Omental fat pad (tissue), 3 donors: ENCODE measurements at regions not wholly inside any gene's neighbourhood (a gene's known extent, or its start where the extent isn't known, plus 50 kb on each side); places are given as distances from the start of the nearest gene placed in this dataset.

Source experiments
- ATAC-seq: fragments of 150-250 bp; one replicate; pipeline ENCODE4 v1.9.1; 2016; ENCODE audit warnings: mild to moderate bottlenecking, moderate library complexity; ENCODE audit not compliant: low FRiP score
- DNase-seq: peaks from one replicate; pipeline ENCODE4 v3.0.0-alpha.2; 2019; ENCODE audit warnings: low spot score
- CTCF ChIP-seq, 3 donors: fragments of 450-650 bp; IDR thresholded peaks; one replicate each; pipeline ENCODE4 v1.5.1; 2016 to 2017; ENCODE audit warnings: antibody characterized with exemption in 3 of 3, mild to moderate bottlenecking in 3 of 3, moderate library complexity in 2 of 3

GRCh38 chr4:60500810-60501209 lies 699.3 kb upstream of the ADGRL3 start:
- no peak for TF ChIP-seq CTCF (IDR thresholded peaks at IDR 0.05)
- ATAC-seq (no peak), DNase-seq (no peak)

DNA sequence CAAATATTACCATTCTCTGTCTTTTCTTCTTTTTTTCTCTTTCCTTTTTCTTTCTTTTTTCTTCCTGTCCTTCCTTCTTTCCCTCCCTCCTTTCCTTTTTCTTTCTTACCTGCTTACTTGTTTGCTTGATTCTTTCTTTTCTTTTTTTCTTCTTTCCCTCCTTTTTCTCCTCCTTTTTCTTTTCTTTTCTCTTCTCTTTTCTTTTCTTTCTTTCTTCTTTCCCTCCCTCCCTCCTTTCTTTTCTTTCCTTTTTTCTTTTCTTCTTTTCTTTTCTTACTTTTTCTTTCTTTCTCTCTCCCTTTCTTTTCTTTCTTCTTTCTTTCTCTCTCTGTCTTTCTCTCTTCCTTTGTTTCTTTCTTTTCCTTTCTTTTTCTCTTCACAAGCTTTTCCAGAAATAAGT lies 697.4 kb upstream of the ADGRL3 start:
- no peak for TF ChIP-seq CTCF (IDR thresholded peaks at IDR 0.05)
- DNase-seq (no peak), ATAC-seq (no peak)

DNA sequence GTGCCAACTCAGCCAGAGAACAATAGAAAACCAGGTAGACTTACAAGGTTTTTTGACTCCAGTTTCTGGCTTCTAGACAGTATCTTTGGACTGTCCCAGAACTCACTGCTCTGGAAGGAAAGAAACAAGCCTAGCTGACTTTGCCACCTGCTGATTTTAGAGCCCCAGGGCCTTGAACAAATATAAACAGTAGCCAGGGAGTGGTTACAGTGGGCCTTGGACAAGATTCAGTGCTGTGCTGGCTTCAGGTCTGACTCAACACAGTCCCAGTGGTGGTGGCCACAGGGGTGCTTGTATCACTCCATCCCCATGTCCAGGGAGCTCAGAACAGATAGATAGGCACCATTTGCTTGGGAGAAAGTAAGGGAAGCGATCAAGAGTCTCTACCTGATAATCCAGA lies 694.1 kb upstream of the ADGRL3 start:
- TF ChIP-seq CTCF (IDR thresholded peaks at IDR 0.05) = no peak
- no peak for DNase-seq

DNA sequence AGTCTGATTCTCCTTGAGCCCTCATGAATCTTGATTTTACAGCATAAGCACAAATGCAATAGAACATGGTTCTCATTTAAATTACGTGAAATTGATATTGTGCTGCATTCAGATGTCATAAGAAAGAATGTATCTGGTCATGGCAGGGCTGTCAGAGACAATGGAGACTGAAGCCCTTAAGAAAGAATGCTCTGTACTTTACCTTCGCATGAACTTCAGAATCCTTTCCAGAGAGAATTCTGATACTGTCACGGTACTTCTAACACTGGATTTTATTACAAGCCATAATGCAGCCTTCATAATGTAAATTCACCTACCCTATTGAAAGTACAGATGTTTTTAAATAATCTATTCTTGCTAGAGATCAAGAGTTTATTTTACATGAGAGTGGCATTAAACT lies 677.9 kb upstream of the ADGRL3 start:
- no peak for TF ChIP-seq CTCF (IDR thresholded peaks at IDR 0.05)
- no peak for DNase-seq
- no peak for ATAC-seq

More for the DNA sequence above, 694.1 kb upstream of the ADGRL3 start:
- ATAC-seq = no peak

GRCh38 chr4:60531776-60532379 lies 668.2 kb upstream of the ADGRL3 start:
- ATAC-seq (no peak), DNase-seq (no peak)
- no peak for TF ChIP-seq CTCF (IDR thresholded peaks at IDR 0.05)

GRCh38 chr4:60544981-60545380 lies 655.1 kb upstream of the ADGRL3 start:
- no peak for DNase-seq
- no peak for ATAC-seq
- TF ChIP-seq CTCF (IDR thresholded peaks at IDR 0.05) = no peak

- ATAC-seq (no peak), DNase-seq (no peak)
- no peak for TF ChIP-seq CTCF (IDR thresholded peaks at IDR 0.05)
These were observed 637.8 kb upstream of the ADGRL3 start for GRCh38 chr4:60562334-60562733.
